ENCODE measurements at regions not wholly inside any gene's neighbourhood (a gene's known extent, or its start where the extent isn't known, plus 50 kb on each side); places are given as distances from the start of the nearest gene placed in this dataset.
A peak's percentile ranks its signal among the peaks of the same experiment; 100 is the strongest.

DNA sequence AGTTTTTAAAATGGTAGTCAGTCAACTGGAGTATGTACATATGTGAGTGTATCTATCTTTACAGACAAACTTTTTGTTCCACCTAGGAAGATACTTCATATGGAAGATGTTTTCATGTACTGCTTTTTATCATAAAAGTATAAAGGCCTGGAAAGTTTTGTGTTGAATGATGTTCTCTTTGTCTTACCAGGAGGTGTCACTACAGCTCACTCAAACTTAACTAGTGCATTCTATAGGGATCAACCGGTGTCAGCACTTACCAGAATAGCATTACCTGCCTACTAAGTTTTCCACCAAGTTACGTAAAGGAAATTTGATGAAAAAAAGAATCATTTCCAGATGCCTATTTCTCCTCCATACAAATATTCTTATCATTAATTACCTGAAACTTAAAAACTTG lies 522.6 kb upstream of the SEMA6D start:
- intact Hi-C loops (cut with DNase I, micrococcal nuclease): loop anchor here (5.0 to 10.0 kb wide), 2 partner anchors 793 to 1060 kb away; no protein-coding TSS in a partner anchor
- no peak for ATAC-seq
- Histone ChIP-seq H3K4me1 (ENCODE audit: low read depth) (no peaks in the 10 kb centered on the region), H3K36me3 (ENCODE audit: low read depth) (no peaks in the 10 kb centered on the region), H3K9me3 (no peaks in the 10 kb centered on the region), H3K4me3 (no peak overlapping the region)
- TF ChIP-seq, protein P1, sequence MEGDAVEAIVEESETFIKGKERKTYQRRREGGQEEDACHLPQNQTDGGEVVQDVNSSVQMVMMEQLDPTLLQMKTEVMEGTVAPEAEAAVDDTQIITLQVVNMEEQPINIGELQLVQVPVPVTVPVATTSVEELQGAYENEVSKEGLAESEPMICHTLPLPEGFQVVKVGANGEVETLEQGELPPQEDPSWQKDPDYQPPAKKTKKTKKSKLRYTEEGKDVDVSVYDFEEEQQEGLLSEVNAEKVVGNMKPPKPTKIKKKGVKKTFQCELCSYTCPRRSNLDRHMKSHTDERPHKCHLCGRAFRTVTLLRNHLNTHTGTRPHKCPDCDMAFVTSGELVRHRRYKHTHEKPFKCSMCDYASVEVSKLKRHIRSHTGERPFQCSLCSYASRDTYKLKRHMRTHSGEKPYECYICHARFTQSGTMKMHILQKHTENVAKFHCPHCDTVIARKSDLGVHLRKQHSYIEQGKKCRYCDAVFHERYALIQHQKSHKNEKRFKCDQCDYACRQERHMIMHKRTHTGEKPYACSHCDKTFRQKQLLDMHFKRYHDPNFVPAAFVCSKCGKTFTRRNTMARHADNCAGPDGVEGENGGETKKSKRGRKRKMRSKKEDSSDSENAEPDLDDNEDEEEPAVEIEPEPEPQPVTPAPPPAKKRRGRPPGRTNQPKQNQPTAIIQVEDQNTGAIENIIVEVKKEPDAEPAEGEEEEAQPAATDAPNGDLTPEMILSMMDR (IDR thresholded peaks at IDR 0.05): no peak
- no peak for DNase-seq

DNA sequence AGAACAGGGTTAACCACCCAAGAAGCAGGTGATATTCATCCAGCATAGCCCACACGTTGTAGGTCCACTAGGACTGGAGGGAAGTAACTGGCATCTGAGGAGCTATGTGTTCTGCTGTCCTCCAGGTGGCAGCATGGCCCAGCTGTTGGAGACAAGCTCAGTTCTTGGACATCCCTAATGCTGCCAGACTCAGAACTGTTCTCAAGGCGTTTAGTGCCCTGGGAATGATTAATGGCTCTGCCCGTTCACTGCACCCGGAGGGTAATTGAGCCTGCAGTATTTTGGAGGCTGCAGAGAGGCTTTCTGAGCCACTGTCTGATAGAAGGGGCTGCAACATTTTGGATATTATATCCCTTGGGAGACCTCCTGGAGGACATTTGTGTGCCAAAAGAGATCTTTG lies 521.3 kb upstream of the SEMA6D start:
- ATAC-seq (peak; percentile 96), DNase-seq (peak; percentile 64 to 80 (median 67))
- Histone ChIP-seq H3K9me3 (no peaks in the 10 kb centered on the region), H3K4me3 (no peak overlapping the region), H3K36me3 (ENCODE audit: low read depth) (no peaks in the 10 kb centered on the region), H3K4me1 (ENCODE audit: low read depth) (no peaks in the 10 kb centered on the region)
- TF ChIP-seq, protein P1 (IDR thresholded peaks at IDR 0.05): peak; percentile 51
- intact Hi-C loops (cut with DNase I, micrococcal nuclease): loop anchor here (5.0 to 10.0 kb wide), 2 partner anchors 791 to 1059 kb away; no protein-coding TSS in a partner anchor

DNA sequence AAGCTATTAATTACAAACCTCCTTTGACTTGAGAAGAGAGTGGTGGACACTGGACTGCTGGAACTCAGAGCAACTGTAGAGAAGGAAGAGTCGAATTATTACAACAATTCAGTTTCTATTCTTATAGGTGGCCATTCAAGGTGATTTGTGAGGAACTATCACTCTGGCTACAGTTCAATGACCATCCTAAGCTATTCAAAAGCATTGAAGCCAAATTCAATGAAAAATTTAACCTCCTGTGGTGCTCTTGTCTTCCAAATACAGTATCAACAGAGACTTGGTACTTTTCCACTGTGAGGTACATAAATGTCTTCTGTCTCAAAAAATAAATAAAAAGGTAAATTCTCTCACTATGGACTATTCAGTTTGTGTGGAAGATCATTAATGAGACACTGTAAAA lies 513.3 kb upstream of the SEMA6D start:
- intact Hi-C loops (cut with DNase I, micrococcal nuclease): no loop called here
- Histone ChIP-seq H3K4me1 (ENCODE audit: low read depth) (no peaks in the 10 kb centered on the region), H3K36me3 (ENCODE audit: low read depth) (no peaks in the 10 kb centered on the region), H3K9me3 (no peaks in the 10 kb centered on the region), H3K4me3 (no peak overlapping the region)
- ATAC-seq: no peak
- DNase-seq: no peak
- TF ChIP-seq, protein P1 (IDR thresholded peaks at IDR 0.05): no peak

DNA sequence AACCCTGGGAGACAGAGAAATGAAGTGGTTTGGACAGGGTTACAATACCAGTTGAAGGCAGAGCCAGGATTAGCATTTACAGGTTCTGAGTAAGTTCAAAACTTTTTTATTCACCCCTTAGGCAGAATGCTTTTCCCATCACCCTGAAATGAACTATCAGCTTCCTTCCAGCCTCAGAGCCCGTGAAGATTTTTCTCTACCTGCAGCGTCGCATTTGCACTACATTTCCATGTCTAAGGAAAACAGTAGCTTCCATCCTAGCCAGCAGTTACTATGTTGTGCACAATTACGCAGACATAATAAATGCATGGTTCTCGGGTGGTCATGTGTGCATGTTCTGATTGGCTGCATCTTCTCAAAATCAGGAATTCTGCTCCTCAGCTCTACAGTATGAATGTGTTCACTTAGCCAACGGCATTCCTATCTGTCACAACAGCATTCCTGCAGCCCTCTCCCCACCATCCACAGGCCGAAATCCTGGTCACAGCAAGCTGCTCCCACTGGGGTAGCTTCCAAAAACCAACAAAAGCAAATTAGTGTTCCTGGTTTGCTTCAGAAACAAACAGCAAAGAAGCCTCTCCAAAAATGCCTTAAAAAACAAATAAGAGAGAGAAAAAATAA lies 510.8 kb upstream of the SEMA6D start:
- intact Hi-C loops (cut with DNase I, micrococcal nuclease): no loop called here
- TF ChIP-seq, protein P1 (IDR thresholded peaks at IDR 0.05): no peak
- Histone ChIP-seq H3K4me3 (no peak overlapping the region), H3K36me3 (ENCODE audit: low read depth) (no peaks in the 10 kb centered on the region), H3K9me3 (no peaks in the 10 kb centered on the region), H3K4me1 (ENCODE audit: low read depth) (no peaks in the 10 kb centered on the region)
- no peak for DNase-seq
- no peak for ATAC-seq

DNA sequence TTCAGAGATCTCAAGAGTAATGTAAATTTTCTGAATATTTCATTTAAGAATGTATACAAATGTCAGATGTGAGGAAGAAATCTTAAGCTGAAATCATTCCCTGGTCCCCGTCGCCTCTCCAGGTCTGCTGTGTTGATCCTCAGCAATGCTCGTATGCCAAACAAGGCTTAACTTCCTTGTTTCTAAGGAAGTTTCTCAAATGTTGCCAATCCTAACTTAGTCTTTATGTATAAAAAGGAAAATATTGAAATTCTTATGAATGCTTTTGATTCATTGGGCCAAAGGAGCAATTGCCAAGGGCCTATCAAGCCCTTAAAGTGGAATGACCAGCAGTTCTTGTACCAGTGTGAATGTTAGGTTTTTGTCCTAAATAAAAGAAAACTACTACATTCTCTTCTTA lies 507.7 kb upstream of the SEMA6D start:
- intact Hi-C loops (cut with DNase I, micrococcal nuclease): no loop called here
- TF ChIP-seq, protein P1 (IDR thresholded peaks at IDR 0.05): no peak
- no peaks in the 10 kb centered on the region for H3K9me3 ChIP-seq
- no peak overlapping the region for H3K4me3 ChIP-seq
- DNase-seq: no peak
- no peaks in the 10 kb centered on the region for H3K4me1 ChIP-seq (ENCODE audit: low read depth)
- no peaks in the 10 kb centered on the region for H3K36me3 ChIP-seq (ENCODE audit: low read depth)
- no peak for ATAC-seq
